GM12873 (cell line): ENCODE measurements at regions not wholly inside any gene's neighbourhood (a gene's known extent, or its start where the extent isn't known, plus 50 kb on each side); places are given as distances from the start of the nearest gene placed in this dataset.

Experiments
- CTCF ChIP-seq: IDR thresholded peaks from 2 replicates; pipeline ENCODE4 v1.5.1; 2012; ENCODE audit warnings: low read depth, mild to moderate bottlenecking, moderate library complexity, low read length, control low read depth; ENCODE audit not compliant: insufficient read depth; ENCODE audit errors: missing control alignments

GRCh38 chr13:65530688-65531087 lies 1699.4 kb downstream of the PCDH9 start:
- TF ChIP-seq CTCF = no peak

- TF ChIP-seq CTCF = no peak
These were observed 1700.6 kb downstream of the PCDH9 start for GRCh38 chr13:65529541-65529940.

GRCh38 chr13:65508745-65509144 lies 1721.4 kb downstream of the PCDH9 start:
- no peak for TF ChIP-seq CTCF

- no peak for TF ChIP-seq CTCF
These were observed 1721.8 kb downstream of the PCDH9 start for GRCh38 chr13:65508338-65508737.

GRCh38 chr13:65505941-65506340 lies 1724.2 kb downstream of the PCDH9 start:
- no peak for TF ChIP-seq CTCF

GRCh38 chr13:65504213-65504612 lies 1725.9 kb downstream of the PCDH9 start:
- TF ChIP-seq CTCF = no peak

GRCh38 chr13:65500481-65500880 lies 1729.7 kb downstream of the PCDH9 start:
- no peak for TF ChIP-seq CTCF
